ENCODE measurements at regions not wholly inside any gene's neighbourhood (a gene's known extent, or its start where the extent isn't known, plus 50 kb on each side); places are given as distances from the start of the nearest gene placed in this dataset.

DNA sequence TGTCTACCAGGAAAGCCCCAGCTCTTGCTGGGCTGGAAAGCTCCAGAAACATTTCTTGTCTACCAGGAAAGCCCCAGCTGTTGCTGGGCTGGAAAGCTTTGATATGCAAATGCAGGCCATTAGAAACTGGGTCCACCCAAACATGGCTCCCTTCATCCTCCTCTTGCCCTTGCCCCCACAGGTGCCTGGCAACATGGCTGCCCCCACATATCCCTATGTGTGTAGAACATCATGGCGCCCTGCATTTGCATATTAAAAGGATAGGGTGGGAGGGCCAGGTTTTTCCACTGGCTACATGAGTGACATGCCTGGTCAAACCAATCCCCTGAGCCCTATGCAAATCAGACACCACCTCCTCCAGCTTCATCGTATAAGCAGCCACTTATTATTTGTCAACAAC, 455.4 kb upstream of the ARGLU1 start:
- intact Hi-C loops (cut with micrococcal nuclease): no loop called here
- peaks cover 3% of the 10 kb centered on the region for H3K9me3 ChIP-seq (ENCODE audit: control insufficient read depth, insufficient read depth, low read length)
- no peaks in the 10 kb centered on the region for H3K27me3 ChIP-seq (ENCODE audit: control insufficient read depth, insufficient read depth, low read length)
- peaks cover 14 to 15% of the 10 kb centered on the region in 2 donors for H3K9me3 Mint-ChIP-seq
- TF ChIP-seq, protein P1, sequence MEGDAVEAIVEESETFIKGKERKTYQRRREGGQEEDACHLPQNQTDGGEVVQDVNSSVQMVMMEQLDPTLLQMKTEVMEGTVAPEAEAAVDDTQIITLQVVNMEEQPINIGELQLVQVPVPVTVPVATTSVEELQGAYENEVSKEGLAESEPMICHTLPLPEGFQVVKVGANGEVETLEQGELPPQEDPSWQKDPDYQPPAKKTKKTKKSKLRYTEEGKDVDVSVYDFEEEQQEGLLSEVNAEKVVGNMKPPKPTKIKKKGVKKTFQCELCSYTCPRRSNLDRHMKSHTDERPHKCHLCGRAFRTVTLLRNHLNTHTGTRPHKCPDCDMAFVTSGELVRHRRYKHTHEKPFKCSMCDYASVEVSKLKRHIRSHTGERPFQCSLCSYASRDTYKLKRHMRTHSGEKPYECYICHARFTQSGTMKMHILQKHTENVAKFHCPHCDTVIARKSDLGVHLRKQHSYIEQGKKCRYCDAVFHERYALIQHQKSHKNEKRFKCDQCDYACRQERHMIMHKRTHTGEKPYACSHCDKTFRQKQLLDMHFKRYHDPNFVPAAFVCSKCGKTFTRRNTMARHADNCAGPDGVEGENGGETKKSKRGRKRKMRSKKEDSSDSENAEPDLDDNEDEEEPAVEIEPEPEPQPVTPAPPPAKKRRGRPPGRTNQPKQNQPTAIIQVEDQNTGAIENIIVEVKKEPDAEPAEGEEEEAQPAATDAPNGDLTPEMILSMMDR (IDR thresholded peaks at IDR 0.05): no peak
- no peaks in the 10 kb centered on the region for H3K4me1 ChIP-seq (ENCODE audit: control insufficient read depth, insufficient read depth, low read length)
- 83% methylated on average over 1 of the region's 2 CpGs for WGBS (ENCODE audit: insufficient coverage)
- H3K27me3 Mint-ChIP-seq (ENCODE audit: low read depth in 2 of 2): no peaks in the 10 kb centered on the region
- no peak overlapping the region for H3K27ac ChIP-seq (ENCODE audit: low read length)
- no peaks in the 10 kb centered on the region for H3K36me3 Mint-ChIP-seq
- no peak overlapping the region for H3K27ac Mint-ChIP-seq
- H3K36me3 ChIP-seq (ENCODE audit: control insufficient read depth, insufficient read depth, low read length): no peaks in the 10 kb centered on the region
- H3K4me3 Mint-ChIP-seq: no peak overlapping the region
- no peak for ATAC-seq
- DNase-seq: no peak
- no peaks in the 10 kb centered on the region for H3K4me1 Mint-ChIP-seq
- H3K4me3 ChIP-seq (ENCODE audit: low read length): no peak overlapping the region

DNA sequence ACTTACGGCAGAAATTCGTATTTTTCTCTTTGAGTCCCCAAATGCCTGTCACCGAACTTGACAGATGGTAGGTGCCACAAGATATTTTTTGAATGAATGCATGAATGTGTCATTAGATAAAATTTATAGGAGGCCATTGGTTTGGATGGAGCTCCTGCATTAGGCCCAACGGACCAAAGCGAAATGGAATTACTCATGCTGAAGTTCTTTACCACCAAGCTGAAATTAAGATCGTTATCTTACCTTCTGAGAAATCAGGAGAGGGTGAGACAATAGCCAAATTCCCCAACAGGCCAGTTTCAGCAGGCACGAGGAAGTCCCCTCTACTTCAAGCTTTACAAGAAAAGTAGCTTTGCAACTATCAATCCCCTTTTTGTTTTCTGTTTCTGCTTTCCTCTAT, 452.5 kb upstream of the ARGLU1 start:
- ATAC-seq (no peak), DNase-seq (no peak)
- Histone ChIP-seq H3K9me3 (ENCODE audit: control insufficient read depth, insufficient read depth, low read length) (peaks cover 3% of the 10 kb centered on the region), H3K36me3 (ENCODE audit: control insufficient read depth, insufficient read depth, low read length) (no peaks in the 10 kb centered on the region), H3K4me3 (ENCODE audit: low read length) (no peak overlapping the region), H3K27me3 (ENCODE audit: control insufficient read depth, insufficient read depth, low read length) (no peaks in the 10 kb centered on the region), H3K27ac (ENCODE audit: low read length) (no peak overlapping the region), H3K4me1 (ENCODE audit: control insufficient read depth, insufficient read depth, low read length) (no peaks in the 10 kb centered on the region)
- Mint-ChIP-seq H3K36me3 (no peaks in the 10 kb centered on the region), H3K27me3 (ENCODE audit: low read depth in 2 of 2) (no peaks in the 10 kb centered on the region), H3K4me3 (no peak overlapping the region), H3K9me3 (peaks cover 22 to 26% of the 10 kb centered on the region in 2 donors), H3K27ac (no peak overlapping the region), H3K4me1 (no peaks in the 10 kb centered on the region)
- TF ChIP-seq, protein P1 (IDR thresholded peaks at IDR 0.05): no peak
- intact Hi-C loops (cut with micrococcal nuclease): no loop called here
- 88% methylated on average over 7 of the region's 7 CpGs for WGBS (ENCODE audit: insufficient coverage)

DNA sequence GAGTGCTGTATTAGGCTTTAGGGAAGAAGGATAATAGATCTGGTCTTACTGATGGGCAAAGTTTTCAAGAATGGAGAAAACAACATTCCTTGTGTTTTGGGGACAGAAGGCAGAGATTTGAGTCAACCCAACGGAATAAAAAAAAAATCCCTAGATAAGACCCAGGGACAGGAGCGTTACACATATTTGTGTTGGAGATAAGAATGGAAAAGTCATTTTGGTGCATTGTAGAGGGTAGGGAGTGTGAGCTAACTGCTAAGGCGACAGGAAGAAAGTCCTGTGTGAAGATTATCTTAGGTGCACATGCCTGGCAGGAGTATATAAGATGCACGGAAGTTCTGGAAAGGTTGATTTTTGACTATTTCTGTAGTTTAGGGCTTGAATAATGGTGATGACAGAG, 450.3 kb upstream of the ARGLU1 start:
- TF ChIP-seq, protein P1 (IDR thresholded peaks at IDR 0.05): no peak
- WGBS (ENCODE audit: insufficient coverage): 80% methylated on average over 4 of the region's 4 CpGs
- H3K27ac ChIP-seq (ENCODE audit: low read length): no peak overlapping the region
- H3K4me1 ChIP-seq (ENCODE audit: control insufficient read depth, insufficient read depth, low read length): no peaks in the 10 kb centered on the region
- no peaks in the 10 kb centered on the region for H3K4me1 Mint-ChIP-seq
- H3K9me3 Mint-ChIP-seq: peaks cover 18 to 20% of the 10 kb centered on the region in 2 donors
- no peaks in the 10 kb centered on the region for H3K36me3 ChIP-seq (ENCODE audit: control insufficient read depth, insufficient read depth, low read length)
- no peaks in the 10 kb centered on the region for H3K27me3 Mint-ChIP-seq (ENCODE audit: low read depth in 2 of 2)
- no peak overlapping the region for H3K27ac Mint-ChIP-seq
- no peak overlapping the region for H3K4me3 Mint-ChIP-seq
- H3K27me3 ChIP-seq (ENCODE audit: control insufficient read depth, insufficient read depth, low read length): no peaks in the 10 kb centered on the region
- DNase-seq (no peak), ATAC-seq (no peak)
- intact Hi-C loops (cut with micrococcal nuclease): no loop called here
- no peak overlapping the region for H3K4me3 ChIP-seq (ENCODE audit: low read length)
- H3K36me3 Mint-ChIP-seq: peaks cover 6% of the 10 kb centered on the region
- H3K9me3 ChIP-seq (ENCODE audit: control insufficient read depth, insufficient read depth, low read length): peaks cover 2% of the 10 kb centered on the region

DNA sequence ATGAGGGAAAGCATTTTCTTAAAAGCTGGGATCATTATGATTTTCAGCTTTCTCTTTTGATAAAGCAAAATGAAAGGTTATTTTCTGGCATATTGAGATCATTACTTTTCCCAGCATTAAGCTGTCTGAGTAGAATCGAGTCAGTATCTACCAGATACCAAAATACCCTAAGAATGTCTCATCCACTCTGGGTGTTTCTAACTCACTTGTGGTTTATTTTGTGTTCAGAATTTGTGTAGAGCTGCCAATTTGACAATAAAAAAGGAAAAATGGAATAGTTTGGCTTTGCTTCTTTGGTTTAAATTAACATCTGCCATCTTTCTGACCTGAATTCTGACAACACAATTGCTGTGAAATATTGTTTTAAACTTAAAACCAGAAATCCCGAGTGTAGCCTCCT, 438.7 kb upstream of the ARGLU1 start:
- no peaks in the 10 kb centered on the region for H3K36me3 Mint-ChIP-seq
- TF ChIP-seq, protein P1 (IDR thresholded peaks at IDR 0.05): no peak
- no peak overlapping the region for H3K27ac ChIP-seq (ENCODE audit: low read length)

More for the DNA sequence above, 438.7 kb upstream of the ARGLU1 start:
- no peaks in the 10 kb centered on the region for H3K27me3 ChIP-seq (ENCODE audit: control insufficient read depth, insufficient read depth, low read length)
- ATAC-seq (no peak), DNase-seq (no peak)
- H3K27me3 Mint-ChIP-seq (ENCODE audit: low read depth in 2 of 2): no peaks in the 10 kb centered on the region
- H3K4me1 Mint-ChIP-seq: no peaks in the 10 kb centered on the region
- no peak overlapping the region for H3K27ac Mint-ChIP-seq
- WGBS (ENCODE audit: insufficient coverage): 87% methylated on average over 1 of the region's 2 CpGs
- H3K4me3 ChIP-seq (ENCODE audit: low read length): no peak overlapping the region
- no peaks in the 10 kb centered on the region for H3K36me3 ChIP-seq (ENCODE audit: control insufficient read depth, insufficient read depth, low read length)
- no peaks in the 10 kb centered on the region for H3K9me3 ChIP-seq (ENCODE audit: control insufficient read depth, insufficient read depth, low read length)
- intact Hi-C loops (cut with micrococcal nuclease): no loop called here
- H3K4me3 Mint-ChIP-seq: no peak overlapping the region
- no peaks in the 10 kb centered on the region for H3K4me1 ChIP-seq (ENCODE audit: control insufficient read depth, insufficient read depth, low read length)
- H3K9me3 Mint-ChIP-seq: peaks cover 4 to 11% of the 10 kb centered on the region in 2 donors

All from natural killer cell (primary cell).